MV-4-11 (cell line): ENCODE measurements at regions not wholly inside any gene's neighbourhood (a gene's known extent, or its start where the extent isn't known, plus 50 kb on each side); places are given as distances from the start of the nearest gene placed in this dataset.
A peak's percentile ranks its signal among the peaks of the same experiment; 100 is the strongest.

Experiments
- DNase-seq: peaks from one replicate; lab custom pipeline; 2025; lab: John Stamatoyannopoulos, UW

DNA sequence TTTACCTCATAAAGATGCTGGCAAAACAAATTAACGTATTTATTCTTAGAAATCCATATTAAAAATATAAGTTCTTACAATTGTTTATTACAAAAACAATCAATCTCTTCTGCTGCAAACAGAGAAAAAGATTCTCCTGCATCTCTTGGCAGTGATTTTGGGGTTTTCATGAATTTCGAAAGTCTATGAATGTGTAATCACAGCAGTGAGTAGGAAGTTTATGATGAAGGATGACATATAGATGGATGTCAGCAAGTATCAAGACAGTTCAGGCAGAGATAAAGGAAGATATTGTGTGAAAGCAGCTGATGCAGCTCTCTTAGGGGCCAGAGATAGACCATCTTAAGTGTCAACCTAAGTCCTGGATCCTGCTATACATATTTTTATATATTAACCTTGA lies 196.9 kb upstream of the BANK1 start:
- DNase-seq: no peak

DNA sequence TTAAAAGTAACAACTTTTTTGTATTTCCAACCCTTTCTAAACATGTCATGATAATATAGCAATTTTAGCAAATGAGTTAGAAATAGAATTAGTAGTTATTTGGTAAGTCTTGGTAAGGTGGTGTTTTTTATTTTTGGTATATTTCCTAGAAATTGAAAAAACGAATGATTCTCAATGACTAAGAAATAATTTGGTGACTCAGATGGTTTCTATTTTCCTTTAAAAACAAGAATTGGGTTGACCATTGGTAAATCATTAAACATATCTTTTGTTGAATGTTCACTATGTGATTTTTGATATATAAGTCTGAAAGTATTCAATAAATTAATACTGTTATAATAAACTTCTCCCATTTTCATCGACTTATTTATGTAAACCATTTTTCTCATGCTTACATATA lies 206.2 kb upstream of the BANK1 start:
- DNase-seq: no peak

DNA sequence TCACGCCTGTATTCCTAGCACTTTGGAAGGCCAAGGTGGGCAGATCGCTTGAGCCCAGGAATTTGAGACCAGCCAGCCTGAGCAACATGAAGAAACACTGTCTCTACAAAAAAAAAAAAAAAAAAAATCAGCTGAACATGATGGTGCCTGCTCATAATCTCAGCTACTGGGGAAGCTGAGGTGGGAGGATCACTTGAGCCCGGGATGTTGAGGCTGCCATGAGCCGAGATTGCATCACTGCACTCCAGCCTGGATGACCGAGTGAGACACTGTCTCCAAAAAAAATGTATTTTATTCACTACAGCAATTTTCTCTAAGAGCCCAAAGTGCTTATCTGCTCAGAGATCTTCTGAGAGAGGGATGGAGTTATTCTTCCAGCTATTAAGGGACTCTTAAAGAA lies 215.8 kb upstream of the PPP3CA start:
- DNase-seq: no peak

DNA sequence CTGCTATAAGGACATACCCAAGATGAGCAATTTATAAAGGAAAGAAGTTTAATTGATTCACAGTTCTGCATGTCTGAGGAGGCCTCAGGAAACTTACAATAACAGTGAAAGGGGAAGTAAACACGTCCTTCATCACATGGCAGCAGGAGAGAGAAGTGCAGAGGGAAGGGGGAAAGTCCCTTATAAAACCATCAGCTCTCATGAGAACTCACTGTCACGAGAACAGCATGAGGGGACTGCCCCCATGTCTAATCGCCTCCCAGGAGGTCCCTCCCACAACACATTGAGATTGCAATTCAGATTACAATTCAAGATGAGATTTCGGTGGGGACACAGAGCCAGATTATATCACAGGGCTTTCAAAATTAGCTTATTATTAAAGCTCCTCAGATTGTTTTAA lies 209.5 kb upstream of the PPP3CA start:
- DNase-seq: peak; percentile 60

DNA sequence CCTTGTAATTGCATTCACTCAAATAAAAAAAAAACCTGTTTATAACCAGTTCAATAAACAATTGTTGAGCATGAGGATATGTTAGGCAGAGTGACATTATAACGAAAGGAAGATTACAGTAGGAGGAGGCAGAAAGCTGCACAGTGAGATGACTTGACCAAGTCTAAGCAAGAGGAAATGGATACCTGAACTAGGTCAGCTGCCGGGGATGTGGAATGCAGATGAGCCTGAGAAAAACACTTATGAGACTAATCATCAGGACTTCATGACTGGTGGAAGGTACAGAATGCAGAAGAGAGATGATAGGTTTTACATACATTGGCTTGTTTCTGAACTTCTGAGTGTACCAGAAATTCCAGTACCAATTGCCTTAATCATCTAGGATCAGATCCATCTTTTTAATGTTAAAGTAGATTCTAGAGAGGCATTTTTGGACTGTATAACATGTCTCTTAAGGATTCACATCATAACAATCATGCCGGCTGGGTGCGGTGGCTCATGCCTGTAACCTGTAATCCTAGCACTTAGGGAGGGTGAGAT lies 208.1 kb upstream of the PPP3CA start:
- DNase-seq: no peak

DNA sequence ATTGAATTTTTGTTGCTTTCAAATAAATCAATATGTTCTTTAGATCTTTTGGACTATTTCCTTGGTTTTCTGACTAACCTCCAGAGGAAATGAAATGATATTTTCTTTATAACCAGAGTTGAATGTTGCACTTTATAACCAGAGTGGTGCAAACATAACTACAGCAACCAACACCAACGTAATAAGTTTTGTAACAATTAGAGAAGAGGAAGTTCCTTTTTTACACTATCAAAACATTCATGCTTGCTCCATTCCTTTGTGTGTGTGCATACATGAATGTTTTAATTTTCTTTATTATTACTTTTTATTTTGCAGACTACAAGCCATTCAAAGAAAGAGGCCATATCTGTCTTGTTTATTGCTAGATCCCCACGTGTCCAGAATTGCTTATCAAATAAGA lies 193.0 kb upstream of the PPP3CA start:
- peak; percentile 64 for DNase-seq

DNA sequence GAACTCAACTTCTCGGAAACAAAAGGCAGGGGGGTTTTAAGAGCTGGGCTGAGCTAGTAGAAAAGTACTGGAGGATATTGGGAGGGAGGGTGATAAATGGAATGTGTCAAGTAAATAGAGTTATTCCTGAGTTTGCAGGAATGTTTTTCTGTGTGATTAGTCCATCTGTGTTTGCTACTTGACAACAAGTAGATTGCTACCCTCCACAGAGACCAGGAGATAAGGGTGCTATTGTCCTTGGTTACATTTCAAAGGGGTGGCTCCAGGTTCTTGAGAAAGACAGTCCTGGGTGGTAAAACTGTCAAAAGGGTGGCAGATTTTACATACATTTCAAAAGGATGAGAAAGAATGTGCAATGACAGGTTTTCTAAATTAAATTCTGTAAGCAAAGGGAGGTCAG lies 181.2 kb upstream of the PPP3CA start:
- no peak for DNase-seq

DNA sequence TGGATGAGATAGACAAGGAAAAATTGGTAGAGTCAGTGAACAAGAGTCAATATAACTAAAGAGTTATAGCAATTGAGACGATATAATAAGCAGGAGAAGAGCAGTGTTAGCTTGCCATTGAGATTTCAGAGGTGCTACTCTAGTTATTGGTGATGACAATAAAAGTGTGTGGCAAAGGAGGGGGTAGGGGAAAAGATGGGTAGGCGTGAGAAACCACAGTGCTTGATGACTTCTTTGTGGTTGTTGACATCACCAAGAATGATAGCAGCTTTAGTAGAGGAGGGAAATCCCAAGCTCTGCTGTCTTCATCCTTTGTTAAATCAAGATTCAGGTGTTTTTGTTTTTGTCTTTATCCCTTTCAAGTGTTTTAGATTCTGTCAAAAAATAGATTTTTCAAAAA lies 179.9 kb upstream of the PPP3CA start:
- peak; percentile 2 for DNase-seq

DNA sequence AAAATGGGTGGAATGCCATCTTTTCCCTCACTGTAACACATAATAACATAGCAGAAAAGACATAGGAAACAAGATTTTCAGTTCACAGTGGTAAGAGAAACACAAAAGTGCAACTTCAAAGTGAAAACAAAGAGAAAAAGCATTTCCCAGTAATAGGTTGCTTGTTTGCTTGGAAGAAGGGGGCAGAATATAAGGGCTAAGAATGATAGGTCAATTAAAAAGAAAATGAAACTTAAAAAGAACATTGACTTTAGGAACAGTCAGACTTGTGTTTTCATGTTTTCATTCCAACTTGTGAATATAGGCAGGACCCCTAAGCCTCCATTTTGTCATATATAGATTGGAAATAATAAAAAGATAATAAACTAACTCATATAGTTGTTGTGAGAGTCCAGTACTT lies 168.2 kb upstream of the PPP3CA start:
- DNase-seq: no peak

DNA sequence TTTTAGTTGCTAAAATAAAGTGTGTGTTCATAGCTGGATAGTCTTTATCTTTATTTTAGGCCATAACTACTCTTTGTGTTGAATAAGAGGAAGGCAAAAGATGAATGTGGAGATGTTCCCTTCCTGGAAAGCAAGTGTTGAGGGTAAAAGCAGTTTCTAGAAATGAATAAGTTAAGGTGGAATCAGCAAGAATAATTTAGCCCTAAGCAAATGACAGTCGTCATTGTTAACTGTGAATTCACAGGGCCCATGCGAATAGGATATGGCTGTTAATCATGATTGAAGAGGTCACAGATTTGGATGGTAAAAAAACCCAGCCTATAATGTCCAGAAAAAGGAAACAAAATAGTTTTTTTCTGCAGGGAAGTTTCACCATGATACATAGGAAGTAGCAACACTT lies 167.8 kb upstream of the PPP3CA start:
- DNase-seq: no peak

DNA sequence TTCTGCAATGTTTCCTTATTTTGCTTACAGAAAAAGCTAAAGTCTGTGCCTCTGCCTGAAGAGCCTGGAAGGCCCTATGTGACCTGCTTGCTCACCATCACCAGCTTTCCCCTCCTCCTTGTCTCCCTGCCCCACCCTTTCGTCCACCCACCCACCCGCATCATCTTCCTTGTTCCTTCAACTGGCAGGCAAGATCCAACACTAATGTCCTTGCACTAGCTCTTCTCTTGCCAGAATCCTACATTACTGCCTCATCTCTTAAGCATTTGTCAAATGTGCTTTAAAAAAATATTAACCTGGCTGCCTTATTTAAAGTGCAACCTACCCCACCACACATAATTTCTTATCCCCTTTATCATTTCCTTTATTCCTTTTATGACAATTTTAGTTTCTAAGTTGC lies 165.1 kb upstream of the PPP3CA start:
- DNase-seq: no peak

DNA sequence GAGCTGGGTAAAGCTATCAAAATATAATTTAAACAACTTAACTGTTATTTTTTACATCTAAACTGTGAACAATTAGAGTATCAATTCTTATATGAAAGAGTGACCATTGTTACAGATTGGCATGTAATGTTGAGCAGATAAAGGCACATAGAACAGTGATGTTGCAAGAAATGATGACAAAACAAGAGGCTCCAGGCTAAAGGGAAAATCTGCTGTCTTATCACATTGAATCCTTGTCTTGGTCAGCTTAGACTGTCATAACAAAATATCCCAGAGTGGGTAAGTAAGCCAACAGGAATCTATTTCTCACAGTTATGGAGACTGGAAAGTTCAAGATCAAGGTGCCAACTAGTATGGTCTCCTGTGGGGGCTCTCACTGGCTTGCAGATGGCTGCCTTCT lies 154.1 kb upstream of the PPP3CA start:
- no peak for DNase-seq

DNA sequence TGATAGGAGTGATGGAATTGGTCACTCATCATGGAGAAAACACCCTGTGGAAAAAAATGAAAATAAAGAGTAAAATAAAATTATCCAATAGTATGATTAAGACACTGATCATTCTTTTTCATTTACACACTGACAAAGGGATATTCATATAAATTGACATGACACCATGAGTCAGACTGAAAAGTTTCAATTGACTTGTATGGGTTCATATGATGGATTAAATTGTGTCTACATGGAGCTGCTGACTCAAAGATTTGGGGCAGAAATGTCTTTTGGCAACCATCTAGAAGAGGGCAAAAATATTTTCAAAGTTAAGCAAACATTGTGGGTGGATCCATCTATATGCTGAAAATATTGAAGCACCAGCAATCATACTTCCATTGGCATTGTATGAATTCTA lies 153.4 kb upstream of the PPP3CA start:
- DNase-seq: no peak

DNA sequence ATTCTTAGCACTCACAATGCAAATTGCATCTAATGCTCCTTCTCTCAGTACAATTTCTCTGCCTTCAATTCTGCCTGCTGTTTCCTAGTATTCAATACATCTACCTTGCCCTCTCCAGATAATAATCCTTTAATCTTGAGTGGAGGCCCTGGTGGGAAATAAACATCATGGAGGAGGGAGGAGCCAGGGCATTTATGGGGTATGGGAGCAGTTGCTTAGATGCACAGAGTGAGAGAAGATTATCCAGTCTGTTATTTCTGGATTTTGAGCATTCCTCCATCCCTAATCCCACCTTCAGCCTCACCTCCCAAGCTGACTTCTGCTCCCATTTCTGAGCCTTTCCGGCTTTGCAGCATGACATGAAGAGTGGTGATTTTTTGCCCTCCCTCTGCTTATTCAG lies 127.9 kb upstream of the PPP3CA start:
- DNase-seq: no peak

DNA sequence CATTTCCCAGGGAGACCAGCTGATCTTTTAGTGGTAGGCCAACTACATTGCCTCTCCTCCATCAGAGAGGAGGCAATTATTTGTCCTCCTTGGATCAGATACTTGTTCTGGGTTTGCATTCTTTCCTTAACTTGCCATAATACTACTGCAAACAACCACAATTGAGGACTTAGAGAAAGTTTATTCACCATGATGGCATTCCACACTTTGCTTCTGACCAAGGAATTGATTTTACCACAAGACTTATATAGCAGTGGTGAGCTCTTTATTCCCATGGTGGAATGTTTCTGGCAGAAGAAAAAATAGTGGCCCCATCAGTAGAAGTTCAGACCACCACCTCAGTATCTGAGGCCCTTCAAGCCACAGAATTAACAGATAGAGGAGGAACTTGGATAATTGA lies 123.9 kb upstream of the PPP3CA start:
- no peak for DNase-seq

DNA sequence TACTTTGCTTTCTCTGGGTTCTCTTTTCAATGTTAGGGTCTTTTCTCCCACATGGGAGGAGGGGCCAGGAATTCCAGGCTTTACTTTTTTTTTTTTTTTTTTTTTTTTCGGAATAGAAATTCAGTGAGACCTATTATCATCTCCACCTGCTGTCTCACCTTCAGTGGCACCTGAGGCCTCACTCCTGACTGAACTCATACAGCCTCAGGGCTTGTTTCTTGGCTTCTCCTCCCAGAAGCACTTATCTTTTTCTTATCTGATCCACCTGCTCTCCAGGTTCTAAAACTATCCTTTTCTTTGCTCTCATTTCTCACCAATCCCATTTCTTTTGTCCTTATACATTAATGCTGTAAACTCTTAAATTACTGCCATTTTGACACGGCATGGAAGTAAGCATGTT lies 117.3 kb upstream of the PPP3CA start:
- no peak for DNase-seq

DNA sequence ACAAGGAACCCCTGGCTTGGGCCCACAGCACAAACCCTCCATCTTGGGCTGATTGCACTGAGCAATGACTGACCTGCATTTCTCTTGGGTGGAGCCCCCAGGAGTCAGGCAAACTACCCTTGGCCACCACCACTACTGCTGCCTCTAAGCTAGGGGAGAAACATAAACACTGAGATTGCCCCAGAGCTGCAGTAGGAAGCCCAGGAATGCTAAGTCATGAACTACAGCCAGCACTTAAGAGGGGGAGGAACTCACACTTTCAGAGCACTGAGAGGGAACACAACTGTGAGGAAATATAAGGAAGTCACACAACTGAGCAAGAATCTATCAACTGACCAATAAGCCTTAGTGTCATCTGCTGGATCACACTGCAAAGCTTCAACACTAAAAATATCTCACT lies 111.6 kb upstream of the PPP3CA start:
- DNase-seq: peak; percentile 87

DNA sequence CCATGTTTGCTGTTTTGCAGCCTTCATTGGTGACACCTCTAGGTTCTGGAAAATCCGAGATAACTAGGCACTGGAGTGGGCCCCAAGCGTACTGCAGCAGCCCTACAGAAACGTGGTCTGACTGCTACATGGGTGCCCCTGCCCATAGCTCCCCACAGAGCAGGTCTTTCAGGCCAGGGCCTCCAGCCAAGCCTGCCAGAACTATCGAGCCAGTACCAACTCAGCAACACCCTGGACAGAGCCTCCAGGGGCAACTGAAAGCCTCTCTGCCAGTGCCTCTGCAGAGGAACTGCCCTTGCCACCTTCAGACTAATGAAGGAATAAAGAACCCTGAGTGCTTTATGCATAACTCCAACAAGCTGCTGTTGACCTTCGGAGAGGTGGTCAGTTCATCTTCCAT lies 111.1 kb upstream of the PPP3CA start:
- DNase-seq: no peak

DNA sequence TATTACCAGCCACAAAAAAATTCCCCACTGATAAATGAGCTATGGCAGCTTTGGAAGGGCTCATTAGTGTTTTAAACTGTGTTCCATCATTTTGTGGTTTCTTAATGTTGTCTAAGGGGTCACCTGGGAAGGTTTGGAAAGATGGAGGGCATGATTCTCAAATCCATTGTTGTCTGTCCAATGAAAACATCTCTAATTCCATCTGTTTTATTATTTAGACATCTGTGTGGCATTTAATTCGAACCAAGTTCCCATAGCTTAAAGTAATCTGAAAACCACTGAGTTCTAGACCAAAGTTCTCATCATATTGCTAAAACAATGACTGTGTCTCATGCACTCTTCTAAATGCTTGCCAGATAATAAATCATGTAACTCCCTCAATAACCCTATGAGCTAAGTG lies 103.8 kb upstream of the PPP3CA start:
- no peak for DNase-seq

DNA sequence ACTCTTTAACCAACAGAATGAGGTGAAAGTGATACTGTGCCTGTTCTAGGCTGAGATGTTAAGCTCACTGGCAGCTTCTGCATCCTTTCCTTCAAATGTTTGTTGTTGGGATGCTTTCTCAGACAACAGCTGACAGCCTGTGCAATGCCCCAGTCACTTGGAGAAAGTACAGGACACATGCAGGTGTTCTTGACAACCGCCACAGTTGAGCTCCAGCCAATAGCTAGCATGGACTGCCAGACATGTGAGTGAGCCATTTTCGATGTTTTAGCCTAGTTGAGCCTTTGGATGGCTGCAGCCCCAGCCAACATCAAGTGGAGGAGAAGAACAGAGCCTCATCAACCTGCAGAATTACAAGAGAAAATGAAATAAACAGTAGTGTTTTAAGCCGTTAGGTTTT lies 94.1 kb upstream of the PPP3CA start:
- DNase-seq: no peak

DNA sequence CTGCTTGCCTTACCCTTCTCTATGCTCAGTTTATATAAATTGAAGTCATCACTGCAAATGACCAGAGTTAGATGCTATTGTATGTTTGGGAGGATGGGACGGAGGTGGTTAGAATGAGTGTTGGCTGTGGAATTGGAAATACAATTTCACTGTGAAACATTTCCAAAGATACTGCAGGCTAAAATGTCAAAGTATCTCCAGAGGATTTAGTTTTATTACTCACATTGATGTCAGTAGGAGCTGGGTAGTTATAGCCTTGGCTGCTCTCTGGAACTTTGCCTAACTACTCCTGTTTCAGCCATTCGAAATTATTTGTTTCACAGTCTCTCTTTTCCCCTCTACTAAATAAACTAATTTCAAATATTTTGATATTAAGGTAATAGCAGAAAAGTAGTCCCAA lies 92.6 kb upstream of the PPP3CA start:
- DNase-seq: no peak

DNA sequence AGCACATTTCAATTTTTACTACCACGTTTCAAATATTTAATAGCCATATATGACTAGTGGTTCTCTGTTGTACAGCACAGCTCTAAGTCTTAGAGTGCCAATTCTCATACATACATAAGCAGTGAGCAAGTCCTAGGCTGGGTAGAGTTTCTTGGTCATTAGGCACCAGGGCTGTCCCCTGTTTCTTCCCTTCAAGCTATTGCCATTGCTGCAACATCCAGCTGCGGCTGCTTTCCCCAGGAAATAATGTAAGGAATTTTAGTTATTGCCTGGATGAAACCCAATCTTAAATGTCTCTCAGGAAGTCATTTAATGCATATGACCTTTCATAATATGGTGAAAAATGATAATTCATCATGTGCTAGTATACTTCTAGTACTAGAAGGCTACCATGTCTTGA lies 74.1 kb upstream of the PPP3CA start:
- no peak for DNase-seq

DNA sequence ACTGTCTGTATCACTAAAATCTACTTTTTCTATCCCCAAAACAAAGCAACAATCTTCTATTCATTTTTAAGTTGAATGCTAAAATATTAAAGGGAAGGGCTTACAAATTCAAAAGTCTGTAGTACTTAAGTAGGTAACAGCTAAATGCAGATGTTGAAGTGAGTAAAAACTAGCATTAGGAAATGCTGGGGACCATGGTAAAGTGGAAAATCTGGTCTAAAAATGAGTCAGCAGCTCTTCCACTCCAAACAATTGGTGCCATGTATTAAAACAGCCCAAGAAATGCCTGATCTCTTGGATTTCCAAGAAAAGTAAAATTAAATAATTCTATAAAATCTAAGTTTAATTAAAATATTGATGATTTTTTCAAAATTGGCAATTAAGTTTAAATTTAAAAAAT lies 73.3 kb upstream of the PPP3CA start:
- peak; percentile 47 for DNase-seq

DNA sequence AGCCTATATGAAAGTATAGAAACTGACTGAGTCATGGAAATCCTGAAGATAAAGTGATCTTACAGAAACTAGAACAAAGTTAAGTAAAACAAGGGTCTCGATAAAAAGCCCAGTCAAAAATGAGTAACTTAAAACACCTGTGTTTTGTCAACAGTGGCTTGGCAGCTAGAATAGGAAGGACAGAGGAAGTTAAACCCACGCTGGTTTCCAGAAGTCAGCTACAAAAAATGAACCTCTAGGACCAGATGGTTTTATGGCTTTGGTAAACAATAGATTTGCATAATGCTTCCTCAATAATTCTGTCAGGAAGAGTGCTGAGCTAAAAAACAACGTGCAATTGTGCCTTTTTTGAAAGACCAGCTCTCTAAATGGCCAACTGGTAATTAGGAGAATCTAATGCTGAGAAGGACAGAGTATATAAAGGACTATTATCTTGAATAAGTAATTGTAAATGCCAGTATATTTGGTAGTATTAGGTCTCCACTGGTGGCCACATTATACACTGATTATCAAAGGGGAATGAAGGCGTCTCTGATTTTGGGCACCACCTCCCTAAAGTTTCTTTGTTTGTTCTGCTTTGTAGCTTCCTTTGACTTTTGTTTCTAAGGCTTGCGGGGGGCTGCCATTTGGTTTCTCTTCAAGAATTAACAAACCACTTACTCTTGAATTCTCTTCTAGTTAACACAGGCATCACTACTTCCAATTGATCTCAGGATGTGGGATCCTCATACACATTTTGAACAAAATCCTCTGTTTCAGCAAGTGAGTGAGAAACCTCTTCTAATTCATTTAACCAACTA lies 72.2 kb upstream of the PPP3CA start:
- DNase-seq: peak; percentile 88
